ENCODE measurements at regions not wholly inside any gene's neighbourhood (a gene's known extent, or its start where the extent isn't known, plus 50 kb on each side); places are given as distances from the start of the nearest gene placed in this dataset.

- no peak for TF ChIP-seq CTCF (IDR thresholded peaks at IDR 0.05; ENCODE audit: low read length)
- no peak for TF ChIP-seq EZH2phosphoT487 (IDR thresholded peaks at IDR 0.05; ENCODE audit: low read length)
Observed at GRCh38 chr9:89686621-89687020, 81.8 kb downstream of the GADD45G start.
